PC-3 (cell line): ENCODE measurements at regions not wholly inside any gene's neighbourhood (a gene's known extent, or its start where the extent isn't known, plus 50 kb on each side); places are given as distances from the start of the nearest gene placed in this dataset.

Experiments
- ATAC-seq: fragments of 200-7000 bp; cut with Tn5 transposase; 2 replicates; pipeline ENCODE4 v1.9.1; 2020; ENCODE audit warnings: mild to moderate bottlenecking, moderate library complexity
- BruUV-seq: library from RNA; stranded (reverse); fragments of 400-500 nt; replicated peaks from 2 replicates; lab custom pipeline; 2021; lab: Mats Ljungman, UMichigan
- CTCF ChIA-PET: fragments of 300-600 bp; sonication (Branson Sonifier 250); formaldehyde crosslinking; loops from one replicate; lab custom pipeline; 2022; ENCODE audit warnings: antibody characterized with exemption; lab: Charles Lee
- POLR2A ChIA-PET: fragments of 300-600 bp; sonication (Branson Sonifier 250); formaldehyde crosslinking; loops from one replicate; lab custom pipeline; 2022; ENCODE audit warnings: antibody characterized with exemption; ENCODE audit not compliant: unreplicated experiment; lab: Charles Lee
- DNase-seq: peaks from one replicate; pipeline ENCODE4 v3.0.0-alpha.2; 2015
- H2AFZ ChIP-seq: fragments of 300-600 bp; sonication (generic); 2 replicates; pipeline ENCODE4 v1.6.0; 2016; ENCODE audit warnings: antibody characterized with exemption, low read length
- H3F3A ChIP-seq: fragments of 300-600 bp; sonication (generic); one replicate; pipeline ENCODE4 v1.6.0; 2017; ENCODE audit warnings: antibody characterized with exemption, low read length, control low read depth, mild to moderate bottlenecking; ENCODE audit not compliant: unreplicated experiment
- H3K27ac ChIP-seq: fragments of 300-600 bp; sonication (generic); 2 replicates; pipeline ENCODE4 v1.5.1; 2016; ENCODE audit warnings: mild to moderate bottlenecking, low read length
- H3K27me3 ChIP-seq: fragments of 300-600 bp; sonication (generic); 2 replicates; pipeline ENCODE4 v1.6.1; 2016; ENCODE audit warnings: low read length, mixed read lengths
- H3K36me3 ChIP-seq: fragments of 300-600 bp; sonication (generic); 2 replicates; pipeline ENCODE4 v1.6.1; 2016; ENCODE audit warnings: low read depth, mixed run types, low read length, mixed read lengths
- H3K4me1 ChIP-seq: fragments of 300-600 bp; sonication (generic); 2 replicates; pipeline ENCODE4 v1.5.1; 2016; ENCODE audit warnings: low read length; ENCODE audit not compliant: insufficient read depth
- H3K4me2 ChIP-seq: fragments of 300-600 bp; sonication (generic); 2 replicates; pipeline ENCODE4 v1.6.0; 2016; ENCODE audit warnings: low read length
- H3K4me3 ChIP-seq: fragments of 300-600 bp; sonication (generic); 2 replicates; pipeline ENCODE4 v1.5.1; 2016; ENCODE audit warnings: mild to moderate bottlenecking, low read length, mixed read lengths
- H3K79me2 ChIP-seq: fragments of 300-600 bp; sonication (generic); 2 replicates; pipeline ENCODE4 v1.6.1; 2017; ENCODE audit warnings: low read length, mixed read lengths
- H3K9ac ChIP-seq: fragments of 300-600 bp; sonication (generic); 2 replicates; pipeline ENCODE4 v1.6.0; 2016; ENCODE audit warnings: mild to moderate bottlenecking, low read length
- H3K9me2 ChIP-seq: fragments of 300-600 bp; sonication (generic); replicated peaks from 2 replicates; pipeline ENCODE4 v1.6.1; 2016; ENCODE audit warnings: mixed run types, low read length, mixed read lengths
- H3K9me3 ChIP-seq: fragments of 300-600 bp; sonication (generic); 2 replicates; pipeline ENCODE4 v1.6.1; 2016; ENCODE audit warnings: low read length, mixed read lengths
- H4K20me1 ChIP-seq: fragments of 300-600 bp; sonication (generic); 2 replicates; pipeline ENCODE4 v1.6.1; 2016; ENCODE audit warnings: low read length, mixed read lengths
- CTCF ChIP-seq: fragments of 300-600 bp; sonication (generic); conservative IDR thresholded peaks from 2 replicates; pipeline ENCODE4 v1.5.1; 2017; ENCODE audit warnings: antibody characterized with exemption, low read depth, mild to moderate bottlenecking, low read length
- EZH2 ChIP-seq: fragments of 300-600 bp; sonication (generic); IDR thresholded peaks from one replicate; pipeline ENCODE4 v1.6.1; 2017; ENCODE audit warnings: antibody characterized with exemption, mild to moderate bottlenecking, low read length; ENCODE audit not compliant: unreplicated experiment
- EZH2phosphoT487 ChIP-seq: fragments of 300-600 bp; sonication (generic); IDR thresholded peaks from 2 replicates; pipeline ENCODE4 v1.6.1; 2018; ENCODE audit warnings: mild to moderate bottlenecking, antibody characterized with exemption, low read length, borderline replicate concordance
- intact Hi-C: fragments of 100-400 bp; cut with micrococcal nuclease; formaldehyde crosslinking; loops from 2 replicates; pipeline ENCODE4 v1.9.0; 2023

GRCh38 chr6:119586250-119586882 lies 236.8 kb upstream of the MAN1A1 start:
- Histone ChIP-seq H3F3A (no peaks in the 10 kb centered on the region), H3K9me3 (no peaks in the 10 kb centered on the region), H3K27ac (no peak overlapping the region), H3K4me2 (no peak overlapping the region), H3K4me1 (peaks cover 9% of the 10 kb centered on the region; the same call in 1 of the 2 replicates), H3K27me3 (no peaks in the 10 kb centered on the region), H3K36me3 (no peaks in the 10 kb centered on the region), H4K20me1 (no peaks in the 10 kb centered on the region), H3K9ac (no peak overlapping the region), H2AFZ (no peak overlapping the region), H3K79me2 (no peaks in the 10 kb centered on the region), H3K4me3 (no peak overlapping the region), H3K9me2 (no peaks in the 10 kb centered on the region)
- intact Hi-C loops: no loop called here
- no peak for TF ChIP-seq EZH2
- TF ChIP-seq CTCF: no peak
- TF ChIP-seq EZH2phosphoT487: no peak
- no TSS peak for BruUV-seq
- DNase-seq (no peak), ATAC-seq (no peak)
- ChIA-PET POLR2A (no interaction called here), CTCF (no interaction called here)

GRCh38 chr6:119584088-119584487 lies 234.5 kb upstream of the MAN1A1 start:
- BruUV-seq: no TSS peak
- ATAC-seq: no peak
- intact Hi-C loops: no loop called here

More at GRCh38 chr6:119584088-119584487, 234.5 kb upstream of the MAN1A1 start:
- Histone ChIP-seq H3K4me2 (no peak overlapping the region), H2AFZ (no peak overlapping the region), H3K36me3 (no peaks in the 10 kb centered on the region), H3K27ac (no peak overlapping the region), H4K20me1 (no peaks in the 10 kb centered on the region), H3K9me3 (no peaks in the 10 kb centered on the region), H3K9ac (no peak overlapping the region), H3K4me1 (peaks cover 3% of the 10 kb centered on the region; the same call in 1 of the 2 replicates), H3K4me3 (no peak overlapping the region), H3K79me2 (no peaks in the 10 kb centered on the region), H3K9me2 (no peaks in the 10 kb centered on the region), H3F3A (no peaks in the 10 kb centered on the region), H3K27me3 (no peaks in the 10 kb centered on the region)
- ChIA-PET POLR2A (no interaction called here), CTCF (no interaction called here)
- TF ChIP-seq EZH2: no peak
- TF ChIP-seq EZH2phosphoT487: no peak
- no peak for TF ChIP-seq CTCF
- no peak for DNase-seq
